ENCODE measurements at regions not wholly inside any gene's neighbourhood (a gene's known extent, or its start where the extent isn't known, plus 50 kb on each side); places are given as distances from the start of the nearest gene placed in this dataset.

- TF ChIP-seq CTCF (IDR thresholded peaks at IDR 0.05; ENCODE audit: unreplicated experiment in 3 of 3): no peak
- H3K4me3 Mint-ChIP-seq: no peak overlapping the region
- no peak overlapping the region for H3K27ac Mint-ChIP-seq
- H3K36me3 Mint-ChIP-seq (ENCODE audit: low read depth): no peaks in the 10 kb centered on the region
- peaks cover 18% of the 10 kb centered on the region for H3K9me3 Mint-ChIP-seq
- H3K4me1 Mint-ChIP-seq: peaks cover 4% of the 10 kb centered on the region
- no peaks in the 10 kb centered on the region for H3K27me3 Mint-ChIP-seq (ENCODE audit: low read depth)
Measured at GRCh38 chr6:8738951-8739350, 303.6 kb upstream of the SLC35B3 start.

- Mint-ChIP-seq H3K27ac (no peak overlapping the region), H3K27me3 (ENCODE audit: low read depth) (no peaks in the 10 kb centered on the region), H3K9me3 (peaks cover 15% of the 10 kb centered on the region), H3K4me3 (no peak overlapping the region), H3K36me3 (ENCODE audit: low read depth) (no peaks in the 10 kb centered on the region), H3K4me1 (peaks cover 4% of the 10 kb centered on the region)
- no peak for TF ChIP-seq CTCF (IDR thresholded peaks at IDR 0.05; ENCODE audit: unreplicated experiment in 3 of 3)
Measured at GRCh38 chr6:8736156-8736895, 301.0 kb upstream of the SLC35B3 start.

GRCh38 chr6:8733879-8734278 is 298.5 kb upstream of the SLC35B3 start:
- Mint-ChIP-seq H3K4me3 (no peak overlapping the region), H3K9me3 (no peaks in the 10 kb centered on the region), H3K27ac (no peak overlapping the region), H3K4me1 (peaks cover 4% of the 10 kb centered on the region), H3K27me3 (ENCODE audit: low read depth) (no peaks in the 10 kb centered on the region), H3K36me3 (ENCODE audit: low read depth) (no peaks in the 10 kb centered on the region)
- no peak for TF ChIP-seq CTCF (IDR thresholded peaks at IDR 0.05; ENCODE audit: unreplicated experiment in 3 of 3)

GRCh38 chr6:8731874-8732273 is 296.5 kb upstream of the SLC35B3 start:
- no peak overlapping the region for H3K4me3 Mint-ChIP-seq
- H3K27ac Mint-ChIP-seq: no peak overlapping the region
- no peaks in the 10 kb centered on the region for H3K27me3 Mint-ChIP-seq (ENCODE audit: low read depth)
- H3K4me1 Mint-ChIP-seq: peaks cover under 1% of the 10 kb centered on the region
- no peaks in the 10 kb centered on the region for H3K36me3 Mint-ChIP-seq (ENCODE audit: low read depth)
- H3K9me3 Mint-ChIP-seq: no peaks in the 10 kb centered on the region
- TF ChIP-seq CTCF (IDR thresholded peaks at IDR 0.05; ENCODE audit: unreplicated experiment in 3 of 3): no peak

GRCh38 chr6:8710668-8711431 is 275.5 kb upstream of the SLC35B3 start:
- no peak for TF ChIP-seq CTCF (IDR thresholded peaks at IDR 0.05; ENCODE audit: unreplicated experiment in 3 of 3)
- H3K36me3 Mint-ChIP-seq (ENCODE audit: low read depth): no peaks in the 10 kb centered on the region
- peaks cover 5% of the 10 kb centered on the region for H3K4me1 Mint-ChIP-seq
- no peaks in the 10 kb centered on the region for H3K9me3 Mint-ChIP-seq
- H3K27ac Mint-ChIP-seq: no peak overlapping the region
- H3K27me3 Mint-ChIP-seq (ENCODE audit: low read depth): no peaks in the 10 kb centered on the region
- H3K4me3 Mint-ChIP-seq: no peak overlapping the region

Data from nephron (organoid).